OCI-LY7 (cell line): ENCODE measurements at regions not wholly inside any gene's neighbourhood (a gene's known extent, or its start where the extent isn't known, plus 50 kb on each side); places are given as distances from the start of the nearest gene placed in this dataset.

Source experiments
- EZH2phosphoT487 ChIP-seq: fragments of 200-600 bp; sonication (generic); IDR thresholded peaks from 2 replicates; pipeline ENCODE4 v1.6.1; 2018; ENCODE audit warnings: low read depth, borderline replicate concordance, mild to moderate bottlenecking, mixed run types, antibody characterized with exemption, low read length, moderate library complexity, mixed read lengths
- TF ChIP-seq, protein P1 (sequence below): fragments of 200-600 bp; sonication (generic); conservative IDR thresholded peaks from 2 replicates; pipeline ENCODE4 v1.5.1; 2014; ENCODE audit warnings: mild to moderate bottlenecking, antibody characterized with exemption, low read length, moderate library complexity, mixed read lengths

DNA sequence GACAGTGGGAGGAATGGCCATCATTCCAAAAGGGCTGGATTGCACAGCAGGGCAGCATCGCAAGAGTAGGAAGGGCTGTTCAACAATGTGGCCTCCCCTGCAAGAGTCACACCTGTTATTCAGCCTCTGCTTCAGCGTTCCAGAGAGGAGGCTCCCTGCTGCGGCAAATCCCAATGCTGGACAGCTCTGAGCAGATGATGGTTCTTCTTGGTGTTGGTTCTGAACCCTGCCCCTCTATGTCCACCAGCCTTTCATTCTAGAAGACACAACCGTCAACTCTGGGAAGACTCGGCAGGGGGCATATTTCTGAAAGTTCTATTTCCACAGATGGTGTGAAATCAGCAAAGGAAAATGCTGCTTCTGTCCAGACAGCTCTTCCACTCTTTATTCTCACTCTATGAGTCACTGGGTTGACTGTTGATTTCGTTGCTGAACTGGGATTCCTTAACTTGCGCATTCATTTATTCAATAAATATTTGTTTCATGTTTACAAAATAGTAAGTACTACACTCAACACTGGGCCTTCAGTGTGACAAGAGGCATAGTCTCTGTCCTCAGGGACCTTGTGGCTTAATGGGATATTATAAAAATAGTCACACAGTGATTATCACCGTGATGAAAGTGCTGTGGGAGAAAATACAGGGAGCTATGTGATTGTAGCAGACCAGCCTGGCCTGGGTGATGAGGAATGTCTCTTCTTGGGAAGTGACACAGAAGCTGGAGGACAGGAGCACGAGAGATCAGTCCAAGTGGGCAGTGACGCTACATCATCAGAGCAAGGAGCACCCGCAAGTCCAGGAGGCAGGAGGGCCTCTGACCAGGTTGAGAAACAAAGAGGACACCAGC lies 260.3 kb downstream of the SIPA1L2 start:
- TF ChIP-seq, protein P1, sequence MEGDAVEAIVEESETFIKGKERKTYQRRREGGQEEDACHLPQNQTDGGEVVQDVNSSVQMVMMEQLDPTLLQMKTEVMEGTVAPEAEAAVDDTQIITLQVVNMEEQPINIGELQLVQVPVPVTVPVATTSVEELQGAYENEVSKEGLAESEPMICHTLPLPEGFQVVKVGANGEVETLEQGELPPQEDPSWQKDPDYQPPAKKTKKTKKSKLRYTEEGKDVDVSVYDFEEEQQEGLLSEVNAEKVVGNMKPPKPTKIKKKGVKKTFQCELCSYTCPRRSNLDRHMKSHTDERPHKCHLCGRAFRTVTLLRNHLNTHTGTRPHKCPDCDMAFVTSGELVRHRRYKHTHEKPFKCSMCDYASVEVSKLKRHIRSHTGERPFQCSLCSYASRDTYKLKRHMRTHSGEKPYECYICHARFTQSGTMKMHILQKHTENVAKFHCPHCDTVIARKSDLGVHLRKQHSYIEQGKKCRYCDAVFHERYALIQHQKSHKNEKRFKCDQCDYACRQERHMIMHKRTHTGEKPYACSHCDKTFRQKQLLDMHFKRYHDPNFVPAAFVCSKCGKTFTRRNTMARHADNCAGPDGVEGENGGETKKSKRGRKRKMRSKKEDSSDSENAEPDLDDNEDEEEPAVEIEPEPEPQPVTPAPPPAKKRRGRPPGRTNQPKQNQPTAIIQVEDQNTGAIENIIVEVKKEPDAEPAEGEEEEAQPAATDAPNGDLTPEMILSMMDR, result no peak
- no peak for TF ChIP-seq EZH2phosphoT487
